A549 (cell line): ENCODE measurements at regions not wholly inside any gene's neighbourhood (a gene's known extent, or its start where the extent isn't known, plus 50 kb on each side); places are given as distances from the start of the nearest gene placed in this dataset.

ENCODE experiments used
- ATAC-seq, 2 experiments: fragments of 200-7000 bp in 1 of 2; fragments of >200 bp in 1 of 2; cut with Nextera tagmentation in 1 of 2; cut with Tn5 transposase in 1 of 2; 3 replicates each; pipeline versions ENCODE4 v1.8.0 to v1.9.1; 2018 to 2020; ENCODE audit warnings: mild to moderate bottlenecking in 1 of 2, moderate library complexity in 1 of 2
- CTCF ChIA-PET: fragments of 300-600 bp; sonication (Branson Sonifier 250); formaldehyde crosslinking; extraction: SDS; loops from one replicate; lab custom pipeline; 2021; ENCODE audit warnings: antibody characterized with exemption, inconsistent platforms; lab: Yijun Ruan, JAX
- POLR2A ChIA-PET: fragments of 350-600 bp; formaldehyde crosslinking; extraction: SDS; loops from one replicate; lab custom pipeline; 2021; ENCODE audit warnings: antibody characterized with exemption, inconsistent platforms; lab: Yijun Ruan, JAX
- DNase-seq, 2 experiments: peaks; one replicate each; pipeline versions ENCODE4 v3.0.0 to v3.0.0-alpha.2; 2011 to 2016; ENCODE audit warnings: low read depth in 1 of 2, low spot score in 1 of 2
- FAIRE-seq: peaks from 2 replicates; lab custom pipeline; 2011; peaks lifted over from hg19 to GRCh38; lab: Jason Lieb, UNC
- H3K27ac ChIP-seq, 2 experiments: fragments of >200 bp; sonication (Bioruptor Twin); formaldehyde crosslinking; 3 replicates each; pipeline ENCODE4 v1.5.1; 2016 to 2017
- H3K4me1 ChIP-seq: fragments of >200 bp; sonication (Bioruptor Twin); formaldehyde crosslinking; 3 replicates; pipeline ENCODE4 v1.6.1; 2016
- H3K4me2 ChIP-seq: fragments of >200 bp; sonication (Bioruptor Twin); formaldehyde crosslinking; 3 replicates; pipeline ENCODE4 v1.6.1; 2016
- H3K4me3 ChIP-seq: fragments of >200 bp; sonication (Bioruptor Twin); formaldehyde crosslinking; 3 replicates; pipeline ENCODE4 v1.5.1; 2016
- H3K9me3 ChIP-seq: fragments of >200 bp; sonication (Bioruptor Twin); formaldehyde crosslinking; 3 replicates; pipeline ENCODE4 v1.6.1; 2016
- ATOH8 ChIP-seq: fragments of 250-450 bp; sonication (Bioruptor Pico); IDR thresholded peaks from 2 replicates; pipeline ENCODE4 v1.5.0; 2020; ENCODE audit warnings: low read depth, mild to moderate bottlenecking, moderate library complexity
- BHLHE40 ChIP-seq: IDR thresholded peaks from 2 replicates; pipeline ENCODE4 v1.6.1; 2012; ENCODE audit warnings: low read depth, low read length, inconsistent platforms
- CBX8 ChIP-seq: fragments of 200-600 bp; sonication (generic); IDR thresholded peaks from 2 replicates; pipeline ENCODE4 v1.6.1; 2016
- CEBPB ChIP-seq, 2 experiments: fragments of >200 bp in 1 of 2; sonication (Bioruptor Twin) in 1 of 2; formaldehyde crosslinking in 1 of 2; IDR thresholded peaks; 2 replicates each; pipeline ENCODE4 v1.6.1; 2012 to 2016
- CHD2 ChIP-seq: fragments of 150-350 bp; IDR thresholded peaks from 2 replicates; pipeline ENCODE4 v1.6.1; 2014; ENCODE audit warnings: low read length; ENCODE audit not compliant: partially characterized antibody
- E2F6 ChIP-seq: IDR thresholded peaks from 2 replicates; pipeline ENCODE4 v1.6.1; 2012; ENCODE audit warnings: low read depth, borderline replicate concordance
- EHMT2 ChIP-seq: fragments of 200-600 bp; sonication (generic); IDR thresholded peaks from 2 replicates; pipeline ENCODE4 v1.6.1; 2016; ENCODE audit warnings: antibody characterized with exemption, low read depth, mild to moderate bottlenecking, moderate library complexity
- FOSL2 ChIP-seq, 2 experiments: fragments of 450-650 bp in 1 of 2; fragments of >200 bp in 1 of 2; sonication (Bioruptor Twin) in 1 of 2; formaldehyde crosslinking; IDR thresholded peaks; 2 replicates each; pipeline versions ENCODE4 v1.5.0 to v1.6.1; 2016 to 2020; ENCODE audit warnings: mild to moderate bottlenecking in 1 of 2, moderate library complexity in 1 of 2
- GATA3 ChIP-seq: IDR thresholded peaks from 2 replicates; pipeline ENCODE4 v1.6.1; 2012; ENCODE audit warnings: borderline replicate concordance
- HMGXB4 ChIP-seq: fragments of 250-450 bp; sonication (Bioruptor Pico); IDR thresholded peaks from 2 replicates; pipeline ENCODE4 v1.5.0; 2021; ENCODE audit warnings: mild to moderate bottlenecking, moderate library complexity, borderline replicate concordance
- HOXA7 ChIP-seq: fragments of 250-450 bp; sonication (Bioruptor Pico); IDR thresholded peaks from 2 replicates; pipeline ENCODE4 v1.5.0; 2020; ENCODE audit warnings: mild to moderate bottlenecking, moderate library complexity
- JUN ChIP-seq, 2 experiments: fragments of >200 bp; sonication (Bioruptor Twin); formaldehyde crosslinking; IDR thresholded peaks; 2 replicates in 1 of 2; 3 replicates in 1 of 2; pipeline ENCODE4 v1.6.1; 2016 to 2017
- JUNB ChIP-seq: fragments of >200 bp; sonication (Bioruptor Twin); formaldehyde crosslinking; IDR thresholded peaks from 2 replicates; pipeline ENCODE4 v1.6.1; 2016
- KDM1A ChIP-seq: fragments of 200-600 bp; sonication (generic); IDR thresholded peaks from 2 replicates; pipeline ENCODE4 v1.6.1; 2016; ENCODE audit warnings: low read depth, mild to moderate bottlenecking
- MAX ChIP-seq: IDR thresholded peaks from 2 replicates; pipeline ENCODE4 v1.6.1; 2012
- MAZ ChIP-seq: fragments of 150-350 bp; IDR thresholded peaks from 2 replicates; pipeline ENCODE4 v1.6.1; 2014; ENCODE audit warnings: antibody characterized with exemption, low read depth, low read length, borderline replicate concordance
- NFE2L2 ChIP-seq: fragments of 150-350 bp; conservative IDR thresholded peaks from 2 replicates; pipeline ENCODE4 v1.6.1; 2014; ENCODE audit warnings: low read length
- NR3C1 ChIP-seq: fragments of >200 bp; sonication (Bioruptor Twin); formaldehyde crosslinking; IDR thresholded peaks from 3 replicates; pipeline ENCODE4 v1.6.1; 2017
- PBX3 ChIP-seq: IDR thresholded peaks from 2 replicates; pipeline ENCODE4 v1.6.1; 2012
- POLR2A ChIP-seq: IDR thresholded peaks from 2 replicates; pipeline ENCODE4 v1.6.1; 2012; ENCODE audit warnings: mild to moderate bottlenecking, low read length
- POLR2AphosphoS2 ChIP-seq: conservative IDR thresholded peaks from 2 replicates; pipeline ENCODE4 v1.6.1; 2012; ENCODE audit warnings: low read length, improper control_type of control experiment, inconsistent platforms
- RAD21 ChIP-seq, 2 experiments: fragments of >200 bp in 1 of 2; sonication (Bioruptor Twin) in 1 of 2; formaldehyde crosslinking in 1 of 2; IDR thresholded peaks in 1 of 2; conservative IDR thresholded peaks in 1 of 2; 2 replicates in 1 of 2; 3 replicates in 1 of 2; pipeline ENCODE4 v1.6.1; 2012 to 2018; ENCODE audit warnings: inconsistent platforms in 1 of 2
- RCOR1 ChIP-seq: fragments of 150-350 bp; IDR thresholded peaks from 2 replicates; pipeline ENCODE4 v1.6.1; 2014; ENCODE audit warnings: antibody characterized with exemption, low read length, low read depth
- RNF2 ChIP-seq: fragments of 200-600 bp; sonication (generic); IDR thresholded peaks from 2 replicates; pipeline ENCODE4 v1.6.1; 2016; ENCODE audit warnings: low read depth, mild to moderate bottlenecking, antibody characterized with exemption, moderate library complexity, borderline replicate concordance
- TP53 ChIP-seq: fragments of 250-450 bp; sonication (Bioruptor Pico); IDR thresholded peaks from 2 replicates; pipeline ENCODE4 v1.5.0; 2021; ENCODE audit warnings: mild to moderate bottlenecking, moderate library complexity
- ZSCAN20 ChIP-seq: fragments of 250-450 bp; sonication (Bioruptor Pico); IDR thresholded peaks from 2 replicates; pipeline ENCODE4 v1.8.0; 2022; ENCODE audit warnings: mild to moderate bottlenecking, moderate library complexity
- WGBS: methylation state at CpG from one replicate; pipeline ENCODE4 v1.1.6; 2017; ENCODE audit errors: missing lambda C conversion rate; 5-methylcytosine and 5-hydroxymethylcytosine counted together

- Histone ChIP-seq H3K4me3 (no peak overlapping the region), H3K27ac (no peak overlapping the region), H3K4me2 (no peak overlapping the region), H3K4me1 (peaks cover 24% of the 10 kb centered on the region), H3K9me3 (no peaks in the 10 kb centered on the region)
- FAIRE-seq (no peak), ATAC-seq (no peak), DNase-seq (no peak)
- TF ChIP-seq NR3C1 (no peak), E2F6 (no peak), ZSCAN20 (CRISPR knock-in tag) (no peak), JUN (IDR thresholded peaks at IDR 0.05) (no peak), MAZ (no peak), HOXA7 (no peak), ATOH8 (CRISPR knock-in tag) (no peak), TP53 (no peak), JUNB (no peak), BHLHE40 (no peak), POLR2A (no peak), FOSL2 (IDR thresholded peaks at IDR 0.05) (no peak), FOSL2 (CRISPR knock-in tag; IDR thresholded peaks at IDR 0.05) (no peak), CHD2 (no peak), RCOR1 (no peak), MAX (no peak), NFE2L2 (no peak)
- 87% methylated on average over 5 of the region's 5 CpGs for WGBS
- ChIA-PET POLR2A (no interaction called here), CTCF (interaction anchor here (0.6 kb wide), 1 partner anchor 199 kb away, joined by 3 read pairs; no protein-coding TSS in a partner anchor)
Observed at GRCh38 chr3:124631727-124632126, 98.5 kb upstream of the UMPS start.

- ATAC-seq, result no peak
- Histone ChIP-seq H3K4me1 (peaks cover 26% of the 10 kb centered on the region), H3K4me2 (no peak overlapping the region), H3K27ac (no peak overlapping the region), H3K9me3 (no peaks in the 10 kb centered on the region), H3K4me3 (no peak overlapping the region)
- no peak for FAIRE-seq
- DNase-seq, result no peak
- 97% methylated on average over 7 of the region's 7 CpGs for WGBS
- TF ChIP-seq EHMT2, result no peak
- CTCF ChIA-PET, result no interaction called here
- POLR2A ChIA-PET, result no interaction called here
Observed at GRCh38 chr3:124632566-124633140, 97.6 kb upstream of the UMPS start.

- ChIA-PET POLR2A (no interaction called here), CTCF (no interaction called here)
- Histone ChIP-seq H3K9me3 (no peaks in the 10 kb centered on the region), H3K27ac (no peak overlapping the region), H3K4me1 (peaks cover 26% of the 10 kb centered on the region), H3K4me2 (no peak overlapping the region), H3K4me3 (no peak overlapping the region)
- WGBS, result 87% methylated on average over 3 of the region's 3 CpGs
- no peak for TF ChIP-seq KDM1A
- TF ChIP-seq GATA3, result no peak
- TF ChIP-seq PBX3, result no peak
- no peak for TF ChIP-seq RNF2
- TF ChIP-seq FOSL2 (IDR thresholded peaks at IDR 0.05), result no peak
- no peak for TF ChIP-seq FOSL2 (CRISPR knock-in tag; IDR thresholded peaks at IDR 0.05)
- no peak for TF ChIP-seq CBX8
- no peak for TF ChIP-seq POLR2AphosphoS2
- TF ChIP-seq HMGXB4 (CRISPR knock-in tag), result no peak
- no peak for TF ChIP-seq CEBPB (IDR thresholded peaks at IDR 0.05)
- no peak for TF ChIP-seq POLR2A
- TF ChIP-seq E2F6, result no peak
- no peak for TF ChIP-seq EHMT2
- no peak for TF ChIP-seq JUN (IDR thresholded peaks at IDR 0.05)
- TF ChIP-seq RAD21 (conservative IDR thresholded peaks at IDR 0.05 in 1 of 2, IDR thresholded peaks at IDR 0.05 in 1 of 2), result no peak
- ATAC-seq, result no peak
- DNase-seq, result no peak
- no peak for FAIRE-seq
Observed at GRCh38 chr3:124633524-124633923, 96.7 kb upstream of the UMPS start.
